SK-N-MC (cell line): ENCODE measurements at regions not wholly inside any gene's neighbourhood (a gene's known extent, or its start where the extent isn't known, plus 50 kb on each side); places are given as distances from the start of the nearest gene placed in this dataset.
"Not testable (repeated sequence)": the region's sequence is repeated elsewhere in the genome, so short reads cannot be mapped to it uniquely, and the experiment has no call there.

Experiments
- EZH2 ChIP-seq: fragments of 200-600 bp; sonication (generic); IDR thresholded peaks from one replicate; pipeline ENCODE4 v1.6.1; 2017; ENCODE audit warnings: antibody characterized with exemption
- POLR2AphosphoS5 ChIP-seq: IDR thresholded peaks from 2 replicates; pipeline ENCODE4 v1.6.1; 2012; ENCODE audit warnings: mild to moderate bottlenecking, low read depth, low read length, borderline replicate concordance

DNA sequence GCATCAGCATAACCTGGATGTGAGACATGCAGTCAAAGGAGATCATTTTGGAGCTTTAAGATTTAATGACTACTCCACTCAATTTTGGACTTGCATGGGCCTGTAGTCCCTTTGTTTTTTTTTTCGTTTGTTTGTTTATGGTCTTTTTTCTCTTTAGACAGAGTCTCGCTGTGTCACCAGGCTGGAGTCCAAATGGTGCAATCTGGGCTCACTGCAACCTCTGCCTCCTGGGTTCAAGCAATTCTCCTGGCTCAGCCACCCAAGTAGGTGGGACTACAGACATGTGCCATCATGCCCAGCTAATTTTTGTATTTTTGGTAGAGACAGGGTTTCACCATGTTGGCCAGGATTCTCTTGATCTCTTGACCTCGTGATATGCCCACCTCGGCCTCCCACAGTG, 673.8 kb downstream of the CDH9 start:
- TF ChIP-seq EZH2, POLR2AphosphoS5: not testable (repeated sequence)
